Bronchial epithelial cell (primary cell): ENCODE measurements at regions not wholly inside any gene's neighbourhood (a gene's known extent, or its start where the extent isn't known, plus 50 kb on each side); places are given as distances from the start of the nearest gene placed in this dataset.

Source experiments
- DNase-seq: peaks from one replicate; pipeline ENCODE4 v3.0.0-alpha.2; 2010; ENCODE audit warnings: low read depth
- FAIRE-seq: peaks from 2 replicates; lab custom pipeline; 2011; peaks lifted over from hg19 to GRCh38; lab: Jason Lieb, UNC
- H3K27me3 ChIP-seq: 2 replicates; pipeline ENCODE4 v1.5.1; 2011; ENCODE audit warnings: low read length; ENCODE audit not compliant: control insufficient read depth, insufficient read depth
- H3K36me3 ChIP-seq: 2 replicates; pipeline ENCODE4 v1.5.1; 2011; ENCODE audit warnings: low read length; ENCODE audit not compliant: control insufficient read depth, insufficient read depth
- H3K4me3 ChIP-seq: 2 replicates; pipeline ENCODE4 v1.5.1; 2011; ENCODE audit warnings: mild to moderate bottlenecking, low read depth, low read length, control low read depth
- CTCF ChIP-seq: IDR thresholded peaks from 2 replicates; pipeline ENCODE4 v1.5.1; 2011; ENCODE audit warnings: mild to moderate bottlenecking, moderate library complexity, low read length, control low read depth, inconsistent platforms; ENCODE audit not compliant: insufficient read depth, severe bottlenecking

GRCh38 chr12:92486443-92487137 is 216.2 kb upstream of the PLEKHG7 start:
- H3K36me3 ChIP-seq: no peaks in the 10 kb centered on the region
- no peak for FAIRE-seq
- no peak overlapping the region for H3K4me3 ChIP-seq
- H3K27me3 ChIP-seq: no peaks in the 10 kb centered on the region
- no peak for DNase-seq
- no peak for TF ChIP-seq CTCF

- DNase-seq: no peak
- Histone ChIP-seq H3K4me3 (no peak overlapping the region), H3K36me3 (no peaks in the 10 kb centered on the region), H3K27me3 (no peaks in the 10 kb centered on the region)
- TF ChIP-seq CTCF: no peak
- FAIRE-seq: no peak
Observed at GRCh38 chr12:92485351-92486348, 217.1 kb upstream of the PLEKHG7 start.

- DNase-seq (no peak), FAIRE-seq (no peak)
- Histone ChIP-seq H3K36me3 (no peaks in the 10 kb centered on the region), H3K4me3 (no peak overlapping the region), H3K27me3 (no peaks in the 10 kb centered on the region)
- TF ChIP-seq CTCF: no peak
Observed at GRCh38 chr12:92482599-92482998, 220.2 kb upstream of the PLEKHG7 start.

GRCh38 chr12:92481066-92481465 is 221.7 kb upstream of the PLEKHG7 start:
- no peaks in the 10 kb centered on the region for H3K36me3 ChIP-seq
- H3K4me3 ChIP-seq: no peak overlapping the region
- DNase-seq: no peak
- no peak for FAIRE-seq
- H3K27me3 ChIP-seq: no peaks in the 10 kb centered on the region
- TF ChIP-seq CTCF: no peak

GRCh38 chr12:92478692-92479091 is 224.1 kb upstream of the PLEKHG7 start:
- DNase-seq: no peak
- no peak for TF ChIP-seq CTCF
- FAIRE-seq: no peak
- H3K4me3 ChIP-seq: no peak overlapping the region
- H3K36me3 ChIP-seq: no peaks in the 10 kb centered on the region
- H3K27me3 ChIP-seq: no peaks in the 10 kb centered on the region
